GM21619 (cell line): ENCODE measurements at regions not wholly inside any gene's neighbourhood (a gene's known extent, or its start where the extent isn't known, plus 50 kb on each side); places are given as distances from the start of the nearest gene placed in this dataset.
"Not testable (repeated sequence)": the region's sequence is repeated elsewhere in the genome, so short reads cannot be mapped to it uniquely, and the experiment has no call there.

Experiments
- ATAC-seq: cut with Tn5 transposase; IDR thresholded peaks from one replicate; pipeline ENCODE4 v1.9.1; 2021; ENCODE audit not compliant: unreplicated experiment

- no peak for ATAC-seq
These were observed 1046.7 kb downstream of the HACE1 start for GRCh38 chr6:103812970-103813369.

- ATAC-seq = not testable (repeated sequence)
These were observed 1057.7 kb downstream of the HACE1 start for GRCh38 chr6:103801901-103802479.

- ATAC-seq = no peak
These were observed 1059.6 kb downstream of the HACE1 start for GRCh38 chr6:103799971-103800670.

- ATAC-seq = no peak
These were observed 1061.6 kb downstream of the HACE1 start for GRCh38 chr6:103798166-103798565.

GRCh38 chr6:103797738-103798137 lies 1062.0 kb downstream of the HACE1 start:
- ATAC-seq = no peak

GRCh38 chr6:103791458-103791857 lies 1068.3 kb downstream of the HACE1 start:
- ATAC-seq = no peak

GRCh38 chr6:103784117-103784516 lies 1075.6 kb downstream of the HACE1 start:
- ATAC-seq = no peak

- no peak for ATAC-seq
These were observed 1076.4 kb downstream of the HACE1 start for GRCh38 chr6:103783329-103783728.

- no peak for ATAC-seq
These were observed 1090.3 kb downstream of the HACE1 start for GRCh38 chr6:103769431-103769830.

- no peak for ATAC-seq
These were observed 1109.1 kb downstream of the HACE1 start for GRCh38 chr6:103750603-103751002.

GRCh38 chr6:103734016-103734415 lies 1125.7 kb downstream of the HACE1 start:
- no peak for ATAC-seq

- no peak for ATAC-seq
These were observed 1130.1 kb downstream of the HACE1 start for GRCh38 chr6:103729658-103730057.

- ATAC-seq = no peak
These were observed 1136.0 kb downstream of the HACE1 start for GRCh38 chr6:103723438-103724322.

- no peak for ATAC-seq
These were observed 1137.0 kb downstream of the HACE1 start for GRCh38 chr6:103722683-103723082.

- no peak for ATAC-seq
These were observed 1137.8 kb downstream of the HACE1 start for GRCh38 chr6:103721923-103722322.

GRCh38 chr6:103720393-103720792 lies 1139.3 kb downstream of the HACE1 start:
- ATAC-seq = no peak

- no peak for ATAC-seq
These were observed 1140.2 kb downstream of the HACE1 start for GRCh38 chr6:103719545-103719944.

- ATAC-seq = no peak
These were observed 1144.5 kb downstream of the HACE1 start for GRCh38 chr6:103715269-103715668.

GRCh38 chr6:103709236-103709635 lies 1150.5 kb downstream of the HACE1 start:
- ATAC-seq = not testable (repeated sequence)

GRCh38 chr6:103707596-103708325 lies 1152.0 kb downstream of the HACE1 start:
- ATAC-seq = no peak

GRCh38 chr6:103699769-103700168 lies 1160.0 kb downstream of the HACE1 start:
- ATAC-seq = no peak
